ENCODE measurements at regions not wholly inside any gene's neighbourhood (a gene's known extent, or its start where the extent isn't known, plus 50 kb on each side); places are given as distances from the start of the nearest gene placed in this dataset.
A peak's percentile ranks its signal among the peaks of the same experiment; 100 is the strongest.

DNA sequence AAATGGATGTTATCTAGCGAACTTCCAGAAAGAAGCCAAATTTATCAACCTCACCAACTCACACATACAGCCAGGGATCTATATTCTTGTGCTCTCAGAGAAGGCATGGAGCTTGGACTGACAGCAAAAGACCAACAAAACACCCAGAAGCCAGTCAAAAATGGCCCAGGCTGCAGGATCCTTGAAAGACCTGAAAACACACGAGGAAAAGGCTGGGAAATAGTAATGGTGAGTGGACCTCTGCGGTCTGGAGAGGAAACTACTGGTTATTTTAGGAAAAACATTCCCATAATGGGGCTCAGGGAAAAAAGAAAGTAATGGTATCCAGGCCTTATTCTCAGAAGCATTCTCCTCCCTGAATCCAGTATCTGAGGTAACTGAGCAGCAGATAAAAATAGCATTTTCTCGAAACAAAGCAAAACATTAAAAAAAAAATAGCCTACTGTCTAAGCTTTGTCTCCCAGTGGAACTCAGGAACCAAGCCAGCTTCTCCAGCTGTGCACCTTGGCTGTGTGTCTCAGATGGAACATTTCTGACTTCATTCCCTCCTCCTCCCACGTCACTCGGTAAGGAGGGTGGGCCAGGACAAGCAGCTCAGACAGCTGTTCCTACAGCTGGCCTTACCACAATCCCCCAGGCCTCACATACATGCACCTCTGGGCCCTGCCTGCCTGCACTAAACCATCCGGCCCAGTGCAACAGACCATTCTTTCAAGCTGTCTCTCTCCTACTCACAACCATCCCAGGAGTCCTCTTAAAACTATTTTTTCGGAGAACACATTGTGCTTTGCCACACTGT lies 249.9 kb downstream of the DAD1 start:
- no peaks in the 10 kb centered on the region for H3K36me3 ChIP-seq
- peak in 1 of 2 donors; percentile 25 for TF ChIP-seq POLR2A (IDR thresholded peaks at IDR 0.05)
- no peak for TF ChIP-seq EP300 (IDR thresholded peaks at IDR 0.05)
- TF ChIP-seq, protein P1, sequence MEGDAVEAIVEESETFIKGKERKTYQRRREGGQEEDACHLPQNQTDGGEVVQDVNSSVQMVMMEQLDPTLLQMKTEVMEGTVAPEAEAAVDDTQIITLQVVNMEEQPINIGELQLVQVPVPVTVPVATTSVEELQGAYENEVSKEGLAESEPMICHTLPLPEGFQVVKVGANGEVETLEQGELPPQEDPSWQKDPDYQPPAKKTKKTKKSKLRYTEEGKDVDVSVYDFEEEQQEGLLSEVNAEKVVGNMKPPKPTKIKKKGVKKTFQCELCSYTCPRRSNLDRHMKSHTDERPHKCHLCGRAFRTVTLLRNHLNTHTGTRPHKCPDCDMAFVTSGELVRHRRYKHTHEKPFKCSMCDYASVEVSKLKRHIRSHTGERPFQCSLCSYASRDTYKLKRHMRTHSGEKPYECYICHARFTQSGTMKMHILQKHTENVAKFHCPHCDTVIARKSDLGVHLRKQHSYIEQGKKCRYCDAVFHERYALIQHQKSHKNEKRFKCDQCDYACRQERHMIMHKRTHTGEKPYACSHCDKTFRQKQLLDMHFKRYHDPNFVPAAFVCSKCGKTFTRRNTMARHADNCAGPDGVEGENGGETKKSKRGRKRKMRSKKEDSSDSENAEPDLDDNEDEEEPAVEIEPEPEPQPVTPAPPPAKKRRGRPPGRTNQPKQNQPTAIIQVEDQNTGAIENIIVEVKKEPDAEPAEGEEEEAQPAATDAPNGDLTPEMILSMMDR (IDR thresholded peaks at IDR 0.05): no peak
- TF ChIP-seq POLR2AphosphoS5 (IDR thresholded peaks at IDR 0.05): peak in 1 of 3 donors; percentile 6
- H3K4me3 ChIP-seq: no peak overlapping the region
- H3K27ac ChIP-seq: peak overlapping the region; percentile 38
- no peaks in the 10 kb centered on the region for H3K27me3 ChIP-seq
- peaks cover 40% of the 10 kb centered on the region for H3K4me1 ChIP-seq
- no peaks in the 10 kb centered on the region for H3K9me3 ChIP-seq
- DNase-seq (ENCODE audit: low spot score in 2 of 2): peak; percentile 82 to 86
- WGBS: 26% methylated on average over 8 of the region's 8 CpGs

DNA sequence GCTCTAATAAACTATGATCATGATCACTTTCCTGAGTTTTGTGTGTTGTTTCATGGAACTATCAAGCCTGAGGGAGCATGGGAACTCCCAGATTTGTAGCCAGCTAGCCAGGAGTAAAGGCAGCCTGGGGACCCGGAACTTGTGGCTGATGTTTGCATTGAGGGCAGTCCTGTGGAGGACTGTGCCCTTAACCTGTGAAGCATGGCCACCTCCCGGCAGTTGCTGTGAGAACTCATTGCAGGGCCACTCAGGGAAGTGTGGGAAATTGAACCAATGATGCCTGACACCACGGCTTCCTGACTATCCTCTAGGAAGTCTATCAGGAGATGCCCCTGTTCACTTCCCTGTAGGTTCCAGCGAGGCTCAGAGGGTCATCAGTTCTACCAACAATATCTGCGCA lies 250.6 kb downstream of the DAD1 start:
- H3K4me1 ChIP-seq: peaks cover 47% of the 10 kb centered on the region
- no peak for TF ChIP-seq POLR2AphosphoS5 (IDR thresholded peaks at IDR 0.05)
- TF ChIP-seq POLR2A (IDR thresholded peaks at IDR 0.05): no peak
- peak overlapping the region; percentile 18 for H3K27ac ChIP-seq
- H3K9me3 ChIP-seq: no peaks in the 10 kb centered on the region
- H3K4me3 ChIP-seq: no peak overlapping the region
- H3K36me3 ChIP-seq: no peaks in the 10 kb centered on the region
- H3K27me3 ChIP-seq: no peaks in the 10 kb centered on the region
- WGBS: 82% methylated on average over 5 of the region's 5 CpGs
- no peak for DNase-seq (ENCODE audit: low spot score in 2 of 2)

DNA sequence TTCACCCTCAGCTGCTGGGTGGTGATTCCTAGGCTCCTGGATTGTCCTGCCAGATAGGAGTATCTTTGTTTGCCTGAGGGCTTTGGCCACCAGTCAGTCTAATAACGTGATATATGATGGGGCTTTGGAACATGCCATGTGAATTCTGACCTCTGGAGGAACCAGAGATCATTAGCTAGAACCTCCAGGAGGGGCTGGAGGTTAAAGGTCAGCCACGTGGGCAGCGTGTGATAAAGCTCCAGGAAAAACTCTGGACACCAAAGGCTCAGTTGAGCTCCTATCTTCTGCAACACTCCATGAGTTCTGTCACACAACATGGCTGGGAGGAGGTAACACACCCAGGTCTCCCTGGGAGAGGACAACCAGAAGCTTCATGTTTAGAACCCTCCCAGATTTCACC lies 251.1 kb downstream of the DAD1 start:
- Histone ChIP-seq H3K27me3 (no peaks in the 10 kb centered on the region), H3K27ac (peak overlapping the region; percentile 18), H3K4me3 (no peak overlapping the region), H3K4me1 (peaks cover 47% of the 10 kb centered on the region), H3K9me3 (no peaks in the 10 kb centered on the region), H3K36me3 (no peaks in the 10 kb centered on the region)
- WGBS: 40% methylated on average over 2 of the region's 3 CpGs
- TF ChIP-seq EP300 (IDR thresholded peaks at IDR 0.05) (no peak), POLR2A (IDR thresholded peaks at IDR 0.05) (no peak), POLR2AphosphoS5 (IDR thresholded peaks at IDR 0.05) (no peak)
- TF ChIP-seq, protein P1 (IDR thresholded peaks at IDR 0.05): no peak
- DNase-seq (ENCODE audit: low spot score in 2 of 2): no peak

DNA sequence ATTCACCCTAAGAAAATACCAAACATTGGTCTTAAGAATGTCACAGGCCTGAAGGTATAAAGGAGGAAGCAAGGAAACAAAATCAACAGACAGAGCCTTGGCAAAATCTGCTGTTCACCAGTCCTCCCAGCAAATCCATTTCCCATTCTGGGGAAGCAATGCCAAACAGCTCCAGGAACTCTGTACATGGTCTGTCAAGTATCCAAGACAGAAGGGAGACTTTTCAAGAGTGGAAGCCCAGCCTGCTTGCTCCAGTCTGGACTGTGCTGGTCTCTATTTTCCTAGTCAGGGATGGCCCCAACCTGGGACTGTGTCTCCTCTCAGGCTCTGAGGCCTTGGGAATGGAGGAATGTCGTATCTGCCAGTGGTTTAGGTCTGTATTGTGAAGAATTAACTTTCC lies 251.5 kb downstream of the DAD1 start:
- Histone ChIP-seq H3K27ac (no peak overlapping the region), H3K4me1 (peaks cover 47% of the 10 kb centered on the region), H3K4me3 (no peak overlapping the region), H3K27me3 (no peaks in the 10 kb centered on the region), H3K9me3 (no peaks in the 10 kb centered on the region), H3K36me3 (no peaks in the 10 kb centered on the region)
- WGBS: 67% methylated on average over 1 of the region's 1 CpG
- TF ChIP-seq POLR2A (IDR thresholded peaks at IDR 0.05): no peak
- no peak for TF ChIP-seq POLR2AphosphoS5 (IDR thresholded peaks at IDR 0.05)
- TF ChIP-seq, protein P1 (IDR thresholded peaks at IDR 0.05): no peak
- TF ChIP-seq EP300 (IDR thresholded peaks at IDR 0.05): no peak
- DNase-seq (ENCODE audit: low spot score in 2 of 2): no peak

DNA sequence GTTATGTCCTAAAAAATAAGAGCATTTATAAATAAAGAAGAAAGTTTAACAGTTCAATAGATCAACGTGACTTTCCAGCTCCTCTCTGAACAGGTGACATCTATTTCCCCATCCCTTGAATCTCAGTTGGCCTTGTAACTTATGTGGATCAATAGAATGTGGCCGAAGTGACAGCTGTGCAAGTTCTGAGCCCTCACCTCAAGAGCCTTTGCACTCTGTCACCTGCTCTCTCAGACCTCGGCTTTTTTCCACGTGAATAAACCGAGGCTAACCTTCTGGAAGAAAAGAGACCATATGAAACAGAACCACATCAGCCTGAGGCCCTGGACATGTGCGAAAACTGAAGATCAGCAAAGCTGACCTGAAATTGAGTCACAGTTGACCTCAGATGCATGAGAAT lies 253.0 kb downstream of the DAD1 start:
- DNase-seq (ENCODE audit: low spot score in 2 of 2): no peak
- Histone ChIP-seq H3K9me3 (no peaks in the 10 kb centered on the region), H3K36me3 (no peaks in the 10 kb centered on the region), H3K27ac (no peak overlapping the region), H3K4me3 (no peak overlapping the region), H3K4me1 (peaks cover 47% of the 10 kb centered on the region), H3K27me3 (no peaks in the 10 kb centered on the region)
- WGBS: 95% methylated on average over 6 of the region's 6 CpGs
- TF ChIP-seq, protein P1 (IDR thresholded peaks at IDR 0.05): no peak
- TF ChIP-seq POLR2AphosphoS5 (IDR thresholded peaks at IDR 0.05) (no peak), EP300 (IDR thresholded peaks at IDR 0.05) (no peak)
